Neural progenitor cell (in vitro differentiated cells): ENCODE measurements at regions not wholly inside any gene's neighbourhood (a gene's known extent, or its start where the extent isn't known, plus 50 kb on each side); places are given as distances from the start of the nearest gene placed in this dataset.
A peak's percentile ranks its signal among the peaks of the same experiment; 100 is the strongest.

Source experiments
- DNase-seq: peaks from one replicate; pipeline ENCODE4 v3.0.0-alpha.2; 2016; ENCODE audit warnings: low spot score
- H2AFZ ChIP-seq: fragments of 200-600 bp; sonication (generic); replicated peaks from 2 replicates; pipeline ENCODE4 v1.6.1; 2016; ENCODE audit warnings: antibody characterized with exemption
- H3F3A ChIP-seq: fragments of 200-600 bp; sonication (generic); 2 replicates; pipeline ENCODE4 v1.6.1; 2016; ENCODE audit warnings: antibody characterized with exemption, low read depth
- H3K27ac ChIP-seq: fragments of 200-600 bp; sonication (generic); 2 replicates; pipeline ENCODE4 v1.5.1; 2016; ENCODE audit warnings: mild to moderate bottlenecking
- H3K27me3 ChIP-seq: fragments of 200-600 bp; sonication (generic); 2 replicates; pipeline ENCODE4 v1.6.1; 2016; ENCODE audit warnings: mild to moderate bottlenecking, moderate library complexity
- H3K36me3 ChIP-seq: fragments of 200-600 bp; sonication (generic); 2 replicates; pipeline ENCODE4 v1.5.1; 2016
- H3K4me1 ChIP-seq: fragments of 200-600 bp; sonication (generic); 2 replicates; pipeline ENCODE4 v1.6.1; 2016; ENCODE audit warnings: mixed run types
- H3K4me2 ChIP-seq: fragments of 200-600 bp; sonication (generic); 2 replicates; pipeline ENCODE4 v1.6.1; 2016
- H3K4me3 ChIP-seq: fragments of 200-600 bp; sonication (generic); 2 replicates; pipeline ENCODE4 v1.5.1; 2016
- H3K79me2 ChIP-seq: fragments of 200-600 bp; sonication (generic); 2 replicates; pipeline ENCODE4 v1.6.1; 2016; ENCODE audit warnings: low read depth
- H3K9ac ChIP-seq: fragments of 200-600 bp; sonication (generic); 2 replicates; pipeline ENCODE4 v1.6.1; 2016
- H3K9me3 ChIP-seq: fragments of 200-600 bp; sonication (generic); 2 replicates; pipeline ENCODE4 v1.5.1; 2016; ENCODE audit warnings: low read depth
- H4K20me1 ChIP-seq: fragments of 200-600 bp; sonication (generic); 2 replicates; pipeline ENCODE4 v1.6.1; 2016; ENCODE audit warnings: low read depth
- H3K27ac Mint-ChIP-seq: 3 replicates; pipeline ENCODE4 v1.8.0; 2021; ENCODE audit warnings: mixed read lengths
- H3K27me3 Mint-ChIP-seq: 2 replicates; pipeline ENCODE4 v1.8.0; 2022; ENCODE audit warnings: low read depth, mild to moderate bottlenecking, inconsistent platforms, moderate library complexity, mixed read lengths; ENCODE audit not compliant: insufficient read depth
- H3K36me3 Mint-ChIP-seq: 3 replicates; pipeline ENCODE4 v1.8.0; 2021; ENCODE audit warnings: mixed read lengths
- H3K4me1 Mint-ChIP-seq: 3 replicates; pipeline ENCODE4 v1.8.0; 2021; ENCODE audit warnings: mixed read lengths
- H3K4me3 Mint-ChIP-seq: 3 replicates; pipeline ENCODE4 v1.8.0; 2021; ENCODE audit warnings: mild to moderate bottlenecking, moderate library complexity, mixed read lengths
- H3K9me3 Mint-ChIP-seq: 3 replicates; pipeline ENCODE4 v1.8.0; 2020; ENCODE audit warnings: mixed read lengths
- CTCF ChIP-seq: fragments of 200-600 bp; sonication (generic); IDR thresholded peaks from 2 replicates; pipeline ENCODE4 v1.5.1; 2017; ENCODE audit warnings: antibody characterized with exemption, mild to moderate bottlenecking
- EZH2 ChIP-seq: fragments of 200-600 bp; sonication (generic); IDR thresholded peaks from 2 replicates; pipeline ENCODE4 v1.6.1; 2017; ENCODE audit warnings: antibody characterized with exemption, mild to moderate bottlenecking, moderate library complexity
- EZH2phosphoT487 ChIP-seq: fragments of 200-600 bp; sonication (generic); IDR thresholded peaks from 2 replicates; pipeline ENCODE4 v1.6.1; 2017; ENCODE audit warnings: antibody characterized with exemption

- Histone ChIP-seq H3K4me3 (no peak overlapping the region), H3K9ac (no peak overlapping the region), H3K27ac (no peak overlapping the region), H3K79me2 (no peaks in the 10 kb centered on the region), H3K4me2 (no peak overlapping the region), H3F3A (peaks cover 5% of the 10 kb centered on the region), H2AFZ (no peak overlapping the region), H4K20me1 (no peaks in the 10 kb centered on the region), H3K9me3 (no peaks in the 10 kb centered on the region), H3K36me3 (no peaks in the 10 kb centered on the region), H3K4me1 (no peaks in the 10 kb centered on the region), H3K27me3 (no peaks in the 10 kb centered on the region)
- TF ChIP-seq EZH2phosphoT487 (no peak), EZH2 (no peak), CTCF (no peak)
- Mint-ChIP-seq H3K27me3 (no peaks in the 10 kb centered on the region), H3K27ac (peak overlapping the region; percentile 86), H3K9me3 (no peaks in the 10 kb centered on the region), H3K4me3 (peak overlapping the region; percentile 17), H3K4me1 (peaks cover 49% of the 10 kb centered on the region), H3K36me3 (no peaks in the 10 kb centered on the region)
- DNase-seq = no peak
These were observed 205.0 kb downstream of the ZIC1 start for GRCh38 chr3:147614210-147614609.

- no peaks in the 10 kb centered on the region for H3K27me3 ChIP-seq
- H3K4me3 ChIP-seq = no peak overlapping the region
- no peaks in the 10 kb centered on the region for H3K79me2 ChIP-seq
- Mint-ChIP-seq H3K27ac (peak overlapping the region; percentile 86), H3K36me3 (no peaks in the 10 kb centered on the region), H3K9me3 (no peaks in the 10 kb centered on the region), H3K27me3 (no peaks in the 10 kb centered on the region), H3K4me1 (peaks cover 53% of the 10 kb centered on the region), H3K4me3 (peak overlapping the region; percentile 64)
- peaks cover 5% of the 10 kb centered on the region for H3F3A ChIP-seq
- H3K4me1 ChIP-seq = no peaks in the 10 kb centered on the region
- TF ChIP-seq EZH2 = no peak
- TF ChIP-seq CTCF = no peak
- no peak for TF ChIP-seq EZH2phosphoT487
- H3K36me3 ChIP-seq = no peaks in the 10 kb centered on the region
- no peaks in the 10 kb centered on the region for H4K20me1 ChIP-seq
- no peak overlapping the region for H3K27ac ChIP-seq
- H2AFZ ChIP-seq = no peak overlapping the region
- no peaks in the 10 kb centered on the region for H3K9me3 ChIP-seq
- DNase-seq = no peak
- H3K9ac ChIP-seq = no peak overlapping the region
- H3K4me2 ChIP-seq = no peak overlapping the region
These were observed 205.9 kb downstream of the ZIC1 start for GRCh38 chr3:147615035-147615434.

GRCh38 chr3:147616998-147617619 lies 207.9 kb downstream of the ZIC1 start:
- Histone ChIP-seq H3K4me1 (no peaks in the 10 kb centered on the region), H3K79me2 (no peaks in the 10 kb centered on the region), H3K4me3 (no peak overlapping the region), H3F3A (peaks cover 5% of the 10 kb centered on the region), H2AFZ (no peak overlapping the region), H3K36me3 (no peaks in the 10 kb centered on the region), H3K9ac (no peak overlapping the region), H3K27ac (no peak overlapping the region), H3K4me2 (no peak overlapping the region), H4K20me1 (no peaks in the 10 kb centered on the region), H3K27me3 (no peaks in the 10 kb centered on the region), H3K9me3 (no peaks in the 10 kb centered on the region)
- H3K4me3 Mint-ChIP-seq = no peak overlapping the region
- no peaks in the 10 kb centered on the region for H3K36me3 Mint-ChIP-seq
- peak; percentile 63 for DNase-seq
- H3K27ac Mint-ChIP-seq = peak overlapping the region; percentile 91
- no peaks in the 10 kb centered on the region for H3K27me3 Mint-ChIP-seq
- peak; percentile 81 for TF ChIP-seq CTCF
- no peak for TF ChIP-seq EZH2
- TF ChIP-seq EZH2phosphoT487 = no peak
- no peaks in the 10 kb centered on the region for H3K9me3 Mint-ChIP-seq
- peaks cover 69% of the 10 kb centered on the region for H3K4me1 Mint-ChIP-seq
